RWPE2 (cell line): ENCODE measurements at regions not wholly inside any gene's neighbourhood (a gene's known extent, or its start where the extent isn't known, plus 50 kb on each side); places are given as distances from the start of the nearest gene placed in this dataset.
"Not testable (repeated sequence)": the region's sequence is repeated elsewhere in the genome, so short reads cannot be mapped to it uniquely, and the experiment has no call there.

Experiments
- ATAC-seq: fragments of 200-7000 bp; cut with Tn5 transposase; 3 replicates; pipeline ENCODE4 v1.9.1; 2021; ENCODE audit warnings: low read depth
- DNase-seq: peaks from one replicate; pipeline ENCODE4 v3.0.0-alpha.2; 2020; ENCODE audit warnings: low spot score
- H3K27ac ChIP-seq: fragments of 450-650 bp; 2 replicates; pipeline ENCODE4 v1.5.1; 2017; ENCODE audit warnings: mild to moderate bottlenecking; ENCODE audit not compliant: poor library complexity, severe bottlenecking
- H3K27me3 ChIP-seq: fragments of 250-450 bp; sonication (Bioruptor Pico); 2 replicates; pipeline ENCODE4 v1.5.1; 2021; ENCODE audit warnings: mild to moderate bottlenecking, moderate library complexity; ENCODE audit not compliant: insufficient read depth, poor library complexity, severe bottlenecking
- H3K36me3 ChIP-seq: fragments of 250-450 bp; sonication (Bioruptor Pico); 2 replicates; pipeline ENCODE4 v1.5.1; 2020; ENCODE audit warnings: low read depth, mild to moderate bottlenecking, moderate library complexity
- H3K4me1 ChIP-seq: fragments of 250-450 bp; sonication (Bioruptor Pico); 2 replicates; pipeline ENCODE4 v1.5.1; 2021; ENCODE audit warnings: mild to moderate bottlenecking, moderate library complexity; ENCODE audit not compliant: insufficient read depth, poor library complexity, severe bottlenecking
- H3K4me3 ChIP-seq: fragments of 250-450 bp; sonication (Bioruptor Pico); 2 replicates; pipeline ENCODE4 v1.5.1; 2021; ENCODE audit warnings: mild to moderate bottlenecking, moderate library complexity; ENCODE audit not compliant: severe bottlenecking
- H3K9me3 ChIP-seq: fragments of 250-450 bp; sonication (Bioruptor Pico); 2 replicates; pipeline ENCODE4 v1.5.1; 2021; ENCODE audit warnings: mild to moderate bottlenecking, moderate library complexity; ENCODE audit not compliant: severe bottlenecking
- CTCF ChIP-seq: fragments of 450-650 bp; IDR thresholded peaks from one replicate; pipeline ENCODE4 v1.5.1; 2017; ENCODE audit warnings: mild to moderate bottlenecking, moderate library complexity; ENCODE audit not compliant: poor library complexity, severe bottlenecking

GRCh38 chr2:200110381-200110780 is 155.0 kb downstream of the MAIP1 start:
- Histone ChIP-seq H3K4me3 (no peak overlapping the region), H3K4me1 (no peaks in the 10 kb centered on the region), H3K27me3 (no peaks in the 10 kb centered on the region), H3K27ac (no peak overlapping the region), H3K9me3 (no peaks in the 10 kb centered on the region), H3K36me3 (no peaks in the 10 kb centered on the region)
- DNase-seq (no peak), ATAC-seq (no peak)
- TF ChIP-seq CTCF, result no peak

- H3K27ac ChIP-seq, DNase-seq, H3K4me1 ChIP-seq, H3K9me3 ChIP-seq, ATAC-seq, H3K4me3 ChIP-seq, H3K27me3 ChIP-seq, H3K36me3 ChIP-seq: not testable (repeated sequence)
Observed at GRCh38 chr2:200113016-200113799, 157.8 kb downstream of the MAIP1 start.

GRCh38 chr2:200119236-200119635 is 163.9 kb downstream of the MAIP1 start:
- H3K9me3 ChIP-seq, result no peaks in the 10 kb centered on the region
- no peak overlapping the region for H3K27ac ChIP-seq
- DNase-seq (no peak), ATAC-seq (no peak)
- TF ChIP-seq CTCF, result no peak
- H3K27me3 ChIP-seq, result no peaks in the 10 kb centered on the region
- H3K4me1 ChIP-seq, result no peaks in the 10 kb centered on the region
- H3K36me3 ChIP-seq, result no peaks in the 10 kb centered on the region
- H3K4me3 ChIP-seq, result no peak overlapping the region

- DNase-seq (no peak), ATAC-seq (no peak)
- no peaks in the 10 kb centered on the region for H3K27me3 ChIP-seq
- no peak overlapping the region for H3K27ac ChIP-seq
- H3K4me3 ChIP-seq, result no peak overlapping the region
- no peak for TF ChIP-seq CTCF
- no peaks in the 10 kb centered on the region for H3K36me3 ChIP-seq
- no peaks in the 10 kb centered on the region for H3K4me1 ChIP-seq
- no peaks in the 10 kb centered on the region for H3K9me3 ChIP-seq
Observed at GRCh38 chr2:200121931-200122330, 166.5 kb downstream of the MAIP1 start.

- no peaks in the 10 kb centered on the region for H3K27me3 ChIP-seq
Observed at GRCh38 chr2:200122683-200123082, 167.3 kb downstream of the MAIP1 start.

GRCh38 chr2:200124665-200125368 is 169.4 kb downstream of the MAIP1 start:
- not testable (repeated sequence) for ATAC-seq, H3K4me1 ChIP-seq, H3K4me3 ChIP-seq, H3K9me3 ChIP-seq, DNase-seq, H3K36me3 ChIP-seq, H3K27ac ChIP-seq, H3K27me3 ChIP-seq

More at GRCh38 chr2:200122683-200123082, 167.3 kb downstream of the MAIP1 start:
- Histone ChIP-seq H3K36me3 (no peaks in the 10 kb centered on the region), H3K9me3 (no peaks in the 10 kb centered on the region), H3K4me3 (no peak overlapping the region), H3K27ac (no peak overlapping the region), H3K4me1 (no peaks in the 10 kb centered on the region)
- TF ChIP-seq CTCF, result no peak
- DNase-seq, result no peak
- no peak for ATAC-seq
